GM12878 (cell line): ENCODE measurements at regions not wholly inside any gene's neighbourhood (a gene's known extent, or its start where the extent isn't known, plus 50 kb on each side); places are given as distances from the start of the nearest gene placed in this dataset.

ENCODE experiments used
- ATAC-seq: fragments of 200-7000 bp; cut with Tn5 transposase; 3 replicates; pipeline ENCODE4 v1.9.1; 2020; ENCODE audit warnings: mild to moderate bottlenecking, moderate library complexity
- BruUV-seq: library from RNA; stranded (reverse); fragments of 400-500 nt; replicated peaks from 2 replicates; lab custom pipeline; 2021; lab: Mats Ljungman, UMichigan
- CTCF ChIA-PET: fragments of 300-600 bp; sonication (Branson Sonifier 250); formaldehyde crosslinking; extraction: SDS; loops from one replicate; lab custom pipeline; 2021; ENCODE audit warnings: inconsistent platforms; lab: Yijun Ruan, JAX
- POLR2A ChIA-PET: fragments of 350-600 bp; formaldehyde crosslinking; extraction: SDS; loops from one replicate; lab custom pipeline; 2021; ENCODE audit warnings: inconsistent platforms; lab: Charles Lee
- RAD21 ChIA-PET: fragments of 300-600 bp; sonication (Branson Sonifier 250); formaldehyde crosslinking; loops from one replicate; lab custom pipeline; 2023; ENCODE audit warnings: antibody characterized with exemption; ENCODE audit not compliant: unreplicated experiment; lab: Charles Lee
- SMC1A ChIA-PET: fragments of 300-600 bp; sonication (Branson Sonifier 250); formaldehyde crosslinking; loops from one replicate; lab custom pipeline; 2023; ENCODE audit not compliant: unreplicated experiment, uncharacterized antibody; lab: Charles Lee
- DNase-seq: peaks from one replicate; pipeline ENCODE4 v3.0.0-alpha.2; 2011; ENCODE audit warnings: low read depth, low spot score
- FAIRE-seq: peaks from 3 replicates; lab custom pipeline; 2011; peaks lifted over from hg19 to GRCh38; lab: Jason Lieb, UNC
- H2AFZ ChIP-seq: 2 replicates; pipeline ENCODE4 v1.6.0; 2011; ENCODE audit warnings: low read depth, low read length, control low read depth; ENCODE audit not compliant: control insufficient read depth
- H3K27ac ChIP-seq: 2 replicates; pipeline ENCODE4 v1.5.1; 2011; ENCODE audit warnings: control low read depth; ENCODE audit not compliant: control insufficient read depth, insufficient read depth
- H3K27me3 ChIP-seq, 2 experiments: replicated peaks in 1 of 2; 2 replicates each; pipeline versions ENCODE4 v1.6.0 to v1.6.1; 2011; ENCODE audit warnings: low read length in 1 of 2; ENCODE audit not compliant: control insufficient read depth in 2 of 2, insufficient read depth in 2 of 2
- H3K36me3 ChIP-seq, 2 experiments: 2 replicates each; pipeline ENCODE4 v1.5.1; 2011; ENCODE audit warnings: low read length in 1 of 2; ENCODE audit not compliant: control insufficient read depth in 2 of 2, insufficient read depth in 2 of 2
- H3K4me1 ChIP-seq: 2 replicates; pipeline ENCODE4 v1.6.1; 2011; ENCODE audit warnings: mild to moderate bottlenecking, low read length, moderate library complexity, mixed read lengths; ENCODE audit not compliant: control insufficient read depth, insufficient read depth
- H3K4me2 ChIP-seq: 2 replicates; pipeline ENCODE4 v1.6.0; 2011; ENCODE audit warnings: control low read depth; ENCODE audit not compliant: control insufficient read depth, insufficient read depth
- H3K4me3 ChIP-seq: fragments of 200-600 bp; sonication (generic); 2 replicates; pipeline ENCODE4 v1.5.1; 2016
- H3K79me2 ChIP-seq: 2 replicates; pipeline ENCODE4 v1.6.0; 2011; ENCODE audit warnings: low read length; ENCODE audit not compliant: control insufficient read depth, insufficient read depth
- H3K9ac ChIP-seq: 2 replicates; pipeline ENCODE4 v1.8.0; 2011; ENCODE audit warnings: low read length, control low read depth, mixed read lengths; ENCODE audit not compliant: control insufficient read depth, insufficient read depth
- H3K9me3 ChIP-seq: replicated peaks from 3 replicates; pipeline ENCODE4 v1.5.1; 2011; ENCODE audit warnings: mild to moderate bottlenecking, low read length; ENCODE audit not compliant: control insufficient read depth, insufficient read depth
- H4K20me1 ChIP-seq: 2 replicates; pipeline ENCODE4 v1.6.0; 2011; ENCODE audit not compliant: control insufficient read depth, insufficient read depth
- ATF7 ChIP-seq: fragments of 450-650 bp; IDR thresholded peaks from 2 replicates; pipeline ENCODE4 v1.6.1; 2016; ENCODE audit warnings: low read depth, mild to moderate bottlenecking
- BMI1 ChIP-seq: fragments of 450-650 bp; IDR thresholded peaks from 2 replicates; pipeline ENCODE4 v1.6.1; 2016; ENCODE audit warnings: mild to moderate bottlenecking, moderate library complexity, borderline replicate concordance
- CBX3 ChIP-seq: fragments of 200-600 bp; sonication (generic); IDR thresholded peaks from 2 replicates; pipeline ENCODE4 v1.6.1; 2016; ENCODE audit warnings: low read depth, borderline replicate concordance
- CHD4 ChIP-seq: fragments of 200-600 bp; sonication (generic); IDR thresholded peaks from 2 replicates; pipeline ENCODE4 v1.6.1; 2016; ENCODE audit warnings: mild to moderate bottlenecking
- GATAD2B ChIP-seq: fragments of 450-650 bp; conservative IDR thresholded peaks from 2 replicates; pipeline ENCODE4 v1.6.1; 2017; ENCODE audit warnings: low read depth, mild to moderate bottlenecking, moderate library complexity
- KDM1A ChIP-seq: fragments of 200-600 bp; sonication (generic); IDR thresholded peaks from 2 replicates; pipeline ENCODE4 v1.6.1; 2016; ENCODE audit warnings: borderline replicate concordance
- KLF5 ChIP-seq: fragments of 450-650 bp; IDR thresholded peaks from 2 replicates; pipeline ENCODE4 v1.6.1; 2014; ENCODE audit warnings: mild to moderate bottlenecking; ENCODE audit not compliant: partially characterized antibody
- NR2C1 ChIP-seq: fragments of 450-650 bp; IDR thresholded peaks from 2 replicates; pipeline ENCODE4 v1.6.1; 2017; ENCODE audit warnings: antibody characterized with exemption, mild to moderate bottlenecking, moderate library complexity
- REST ChIP-seq: IDR thresholded peaks from 2 replicates; pipeline ENCODE4 v1.6.1; 2012; ENCODE audit warnings: mild to moderate bottlenecking, low read depth, low read length
- SRF ChIP-seq, 2 experiments: IDR thresholded peaks; 2 replicates each; pipeline ENCODE4 v1.6.1; 2011; ENCODE audit warnings: low read depth in 2 of 2, low read length in 2 of 2, mild to moderate bottlenecking in 1 of 2, moderate library complexity in 1 of 2
- SUZ12 ChIP-seq: fragments of 200-600 bp; sonication (generic); IDR thresholded peaks from one replicate; pipeline ENCODE4 v1.6.1; 2018; ENCODE audit warnings: antibody characterized with exemption, mild to moderate bottlenecking; ENCODE audit not compliant: unreplicated experiment
- YBX1 ChIP-seq: fragments of 450-650 bp; IDR thresholded peaks from 2 replicates; pipeline ENCODE4 v1.6.1; 2016; ENCODE audit warnings: antibody characterized with exemption
- ZBTB4 ChIP-seq: fragments of 450-650 bp; formaldehyde crosslinking; IDR thresholded peaks from 2 replicates; pipeline ENCODE4 v1.4.0; 2022; ENCODE audit warnings: mild to moderate bottlenecking, moderate library complexity
- ZNF384 ChIP-seq: IDR thresholded peaks from 2 replicates; pipeline ENCODE4 v1.6.1; 2012; ENCODE audit warnings: low read depth, mild to moderate bottlenecking, low read length, improper control_type of control experiment, borderline replicate concordance
- WGBS: methylation state at CpG from one replicate; pipeline ENCODE4 v1.1.6; 2016; ENCODE audit warnings: low lambda C conversion rate; ENCODE audit not compliant: insufficient replicate concordance, insufficient coverage; ENCODE audit errors: missing lambda C conversion rate; 5-methylcytosine and 5-hydroxymethylcytosine counted together
- in situ Hi-C: fragments of 300-500 bp; cut with MboI; formaldehyde crosslinking; loops from 9 replicates; pipeline ENCODE4 v1.14.3; 2018; ENCODE audit warnings: mixed read lengths
- intact Hi-C: fragments of 100-400 bp; cut with micrococcal nuclease; formaldehyde crosslinking; loops from one replicate; pipeline ENCODE4 v1.14.2; 2022; ENCODE audit not compliant: unreplicated experiment
- TF ChIP-seq, protein P1 (sequence below): fragments of 450-650 bp; IDR thresholded peaks from 2 replicates; pipeline ENCODE4 v1.6.1; 2016; ENCODE audit warnings: mild to moderate bottlenecking

DNA sequence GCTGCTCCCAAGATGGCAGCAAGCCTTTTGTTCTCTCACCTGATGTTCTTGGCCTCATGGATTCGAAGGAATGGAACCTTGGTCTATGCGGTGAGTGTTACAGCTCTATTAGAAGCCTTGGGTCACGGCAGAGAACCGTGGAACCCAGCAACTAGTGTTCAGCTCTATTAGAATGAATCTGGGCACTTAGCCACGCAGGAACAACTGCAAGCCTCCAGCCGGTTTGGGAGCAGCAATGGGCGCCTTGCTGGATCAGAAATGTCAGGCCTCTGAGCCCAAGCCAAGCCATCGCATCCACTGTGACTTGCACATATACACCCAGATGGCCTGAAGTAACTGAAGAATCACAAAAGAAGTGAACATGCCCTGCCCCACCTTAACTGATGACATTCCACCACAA is 1100.7 kb upstream of the PRR20A start:
- FAIRE-seq = no peak
- ChIA-PET CTCF (no interaction called here), POLR2A (no interaction called here), RAD21 (no interaction called here), SMC1A (no interaction called here)
- in situ Hi-C loops = no loop called here
- Histone ChIP-seq H3K4me2 (no peak overlapping the region), H3K4me3 (no peak overlapping the region), H3K27ac (no peak overlapping the region), H3K9me3 (no peaks in the 10 kb centered on the region), H3K9ac (no peak overlapping the region), H2AFZ (no peak overlapping the region), H4K20me1 (no peaks in the 10 kb centered on the region), H3K79me2 (no peaks in the 10 kb centered on the region), H3K27me3 (no peaks in the 10 kb centered on the region), H3K4me1 (no peaks in the 10 kb centered on the region), H3K36me3 (no peaks in the 10 kb centered on the region)
- 27% methylated on average over 8 of the region's 8 CpGs for WGBS
- intact Hi-C loops = no loop called here
- ATAC-seq = no peak
- no peak for DNase-seq
- BruUV-seq = no TSS peak
- TF ChIP-seq SUZ12 (no peak), BMI1 (no peak), KDM1A (no peak), REST (no peak), GATAD2B (no peak), SRF (IDR thresholded peaks at IDR 0.05; ENCODE audit: low read depth in 2 of 2, low read length in 2 of 2) (no peak), ZBTB4 (CRISPR knock-in tag) (no peak), YBX1 (no peak), CHD4 (no peak), ZNF384 (no peak), NR2C1 (no peak), ATF7 (no peak), KLF5 (no peak), CBX3 (no peak)
- TF ChIP-seq, protein P1, sequence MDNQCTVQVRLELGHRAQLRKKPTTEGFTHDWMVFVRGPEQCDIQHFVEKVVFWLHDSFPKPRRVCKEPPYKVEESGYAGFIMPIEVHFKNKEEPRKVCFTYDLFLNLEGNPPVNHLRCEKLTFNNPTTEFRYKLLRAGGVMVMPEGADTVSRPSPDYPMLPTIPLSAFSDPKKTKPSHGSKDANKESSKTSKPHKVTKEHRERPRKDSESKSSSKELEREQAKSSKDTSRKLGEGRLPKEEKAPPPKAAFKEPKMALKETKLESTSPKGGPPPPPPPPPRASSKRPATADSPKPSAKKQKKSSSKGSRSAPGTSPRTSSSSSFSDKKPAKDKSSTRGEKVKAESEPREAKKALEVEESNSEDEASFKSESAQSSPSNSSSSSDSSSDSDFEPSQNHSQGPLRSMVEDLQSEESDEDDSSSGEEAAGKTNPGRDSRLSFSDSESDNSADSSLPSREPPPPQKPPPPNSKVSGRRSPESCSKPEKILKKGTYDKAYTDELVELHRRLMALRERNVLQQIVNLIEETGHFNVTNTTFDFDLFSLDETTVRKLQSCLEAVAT = no peak
